B cell (primary cell): ENCODE measurements at regions not wholly inside any gene's neighbourhood (a gene's known extent, or its start where the extent isn't known, plus 50 kb on each side); places are given as distances from the start of the nearest gene placed in this dataset.

ENCODE experiments used
- ATAC-seq: fragments of 200-7000 bp; cut with Tn5 transposase; one replicate; pipeline ENCODE4 v1.10.0; 2021; ENCODE audit warnings: low read depth, mild to moderate bottlenecking, moderate number of reproducible peaks, moderate library complexity
- CTCF ChIA-PET: fragments of 350-600 bp; sonication (Branson Sonifier 250); formaldehyde crosslinking; loops from one replicate; lab custom pipeline; 2021; ENCODE audit warnings: antibody characterized with exemption, inconsistent platforms; lab: Charles Lee
- POLR2A ChIA-PET: fragments of 350-600 bp; sonication (Branson Sonifier 250); formaldehyde crosslinking; loops from one replicate; lab custom pipeline; 2021; ENCODE audit warnings: antibody characterized with exemption; lab: Charles Lee
- DNase-seq: peaks from one replicate; pipeline ENCODE4 v3.0.0; 2013
- H2AFZ ChIP-seq: 2 replicates; pipeline ENCODE4 v1.6.1; 2012; ENCODE audit warnings: mild to moderate bottlenecking, low read depth, low read length; ENCODE audit not compliant: insufficient read depth, poor library complexity, severe bottlenecking
- H3K27ac ChIP-seq, 2 donors: 1 replicate in 1 of 2; 2 replicates in 1 of 2; pipeline ENCODE4 v1.5.1; 2012 to 2013; ENCODE audit warnings: low read length in 2 of 2, mild to moderate bottlenecking in 2 of 2, moderate library complexity in 1 of 2
- H3K27me3 ChIP-seq, 4 experiments: fragments of 200-600 bp in 1 of 4; sonication (generic) in 1 of 4; replicated peaks in 1 of 4; 1 replicate in 2 of 4; 2 replicates in 2 of 4; pipeline versions ENCODE4 v1.6.1 to v1.7.0; 2013 to 2016; ENCODE audit warnings: low read length in 3 of 4, mild to moderate bottlenecking in 2 of 4, mixed read lengths in 1 of 4, moderate library complexity in 1 of 4; ENCODE audit not compliant: insufficient read depth in 4 of 4, control insufficient read depth in 3 of 4; ENCODE audit errors: control extremely low read depth in 1 of 4
- H3K36me3 ChIP-seq, 2 experiments: replicated peaks in 1 of 2; 1 replicate in 1 of 2; 2 replicates in 1 of 2; pipeline versions ENCODE4 v1.6.1 to v1.7.1; 2013; ENCODE audit warnings: low read length in 1 of 2; ENCODE audit not compliant: insufficient read depth in 2 of 2, control insufficient read depth in 1 of 2; ENCODE audit errors: control extremely low read depth in 1 of 2, extremely low read depth in 1 of 2
- H3K4me1 ChIP-seq, 2 donors: fragments of 200-600 bp in 1 of 2; sonication (generic) in 1 of 2; 1 replicate in 1 of 2; 2 replicates in 1 of 2; pipeline versions ENCODE4 v1.5.1 to v1.6.1; 2013 to 2017; ENCODE audit warnings: low read length in 2 of 2; ENCODE audit not compliant: control insufficient read depth in 2 of 2, insufficient read depth in 2 of 2
- H3K4me2 ChIP-seq: replicated peaks from 2 replicates; pipeline ENCODE3; 2012; ENCODE audit warnings: mild to moderate bottlenecking, low read depth, low read length; ENCODE audit not compliant: poor library complexity, severe bottlenecking
- H3K4me3 ChIP-seq, 5 experiments: fragments of 200-600 bp in 1 of 5; sonication (generic) in 1 of 5; 1 replicate in 3 of 5; 2 replicates in 2 of 5; pipeline versions ENCODE4 v1.5.1 to v1.7.0; 2011 to 2016; ENCODE audit warnings: low read length in 4 of 5, mild to moderate bottlenecking in 4 of 5, low read depth in 2 of 5, control low read depth in 1 of 5, moderate library complexity in 1 of 5; ENCODE audit not compliant: insufficient read depth in 1 of 5; ENCODE audit errors: control extremely low read depth in 1 of 5, extremely low read depth in 1 of 5
- H3K79me2 ChIP-seq: fragments of 200-600 bp; sonication (generic); one replicate; pipeline ENCODE4 v1.6.0; 2016; ENCODE audit warnings: low read length; ENCODE audit not compliant: control insufficient read depth, insufficient read depth
- H3K9ac ChIP-seq: fragments of 200-600 bp; sonication (generic); 2 replicates; pipeline ENCODE4 v1.6.1; 2017; ENCODE audit warnings: mild to moderate bottlenecking, low read length, moderate library complexity
- H3K9me3 ChIP-seq, 3 donors: one replicate each; pipeline versions ENCODE4 v1.6.1 to v1.7.1; 2013; ENCODE audit warnings: low read length in 2 of 3; ENCODE audit not compliant: control insufficient read depth in 2 of 3, insufficient read depth in 1 of 3; ENCODE audit errors: control extremely low read depth in 1 of 3
- H4K20me1 ChIP-seq: 2 replicates; pipeline ENCODE4 v1.6.0; 2012; ENCODE audit warnings: mild to moderate bottlenecking, low read length; ENCODE audit not compliant: insufficient read depth, control insufficient read depth, poor library complexity, severe bottlenecking
- H3K27ac Mint-ChIP-seq: one replicate; pipeline ENCODE4 v1.8.0; 2021; ENCODE audit warnings: mixed read lengths
- H3K27me3 Mint-ChIP-seq: one replicate; pipeline ENCODE4 v1.8.0; 2021; ENCODE audit warnings: mixed read lengths
- H3K4me1 Mint-ChIP-seq: one replicate; pipeline ENCODE4 v1.8.0; 2021; ENCODE audit warnings: mixed read lengths
- H3K4me3 Mint-ChIP-seq: one replicate; pipeline ENCODE4 v1.8.0; 2021; ENCODE audit warnings: mixed read lengths
- H3K9me3 Mint-ChIP-seq: one replicate; pipeline ENCODE4 v1.8.0; 2022; ENCODE audit warnings: mixed read lengths; ENCODE audit not compliant: insufficient read depth
- EZH2 ChIP-seq: IDR thresholded peaks from 2 replicates; pipeline ENCODE4 v1.6.1; 2012; ENCODE audit warnings: borderline replicate concordance, low read depth, mild to moderate bottlenecking, moderate library complexity, low read length; ENCODE audit not compliant: insufficient read depth, poor library complexity, severe bottlenecking
- WGBS: methylation state at CpG from one replicate; pipeline ENCODE4 v1.1.5; 2013; ENCODE audit warnings: missing lambda C conversion rate; ENCODE audit not compliant: insufficient coverage; 5-methylcytosine and 5-hydroxymethylcytosine counted together
- intact Hi-C: fragments of 100-400 bp; cut with micrococcal nuclease; formaldehyde crosslinking; loops from one replicate; pipeline ENCODE4 v1.10.0; 2022
- TF ChIP-seq, protein P1 (sequence below): fragments of 200-600 bp; IDR thresholded peaks from one replicate; pipeline ENCODE4 v1.8.0; 2022; ENCODE audit warnings: antibody characterized with exemption, mild to moderate bottlenecking

DNA sequence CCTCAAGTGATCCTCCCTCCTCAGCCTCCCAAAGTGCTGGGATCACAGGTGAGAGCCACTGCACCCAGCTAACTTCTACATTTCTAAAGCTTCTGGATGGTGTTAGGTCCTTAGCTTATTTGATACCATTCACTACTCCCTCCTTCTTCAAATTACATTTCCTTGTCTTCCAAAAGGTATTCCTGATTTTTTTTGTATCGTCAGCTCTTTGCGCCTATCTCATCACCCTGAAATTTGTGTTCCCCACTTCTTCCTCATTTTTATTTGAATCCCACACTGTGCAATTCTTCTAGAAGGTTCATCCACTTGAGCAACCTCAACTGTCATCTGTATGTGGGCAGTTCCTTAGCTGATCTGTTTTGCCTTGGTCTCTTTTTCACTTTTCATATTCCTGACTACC is 241.8 kb upstream of the RGS6 start:
- Mint-ChIP-seq H3K4me3 (no peak overlapping the region), H3K27ac (no peak overlapping the region), H3K9me3 (no peaks in the 10 kb centered on the region), H3K4me1 (no peaks in the 10 kb centered on the region), H3K27me3 (no peaks in the 10 kb centered on the region)
- ATAC-seq: no peak
- peaks cover 2 to 64% of the 10 kb centered on the region in 2 experiments for H3K36me3 ChIP-seq
- H3K27me3 ChIP-seq: no peaks in the 10 kb centered on the region
- TF ChIP-seq EZH2: no peak
- TF ChIP-seq, protein P1, sequence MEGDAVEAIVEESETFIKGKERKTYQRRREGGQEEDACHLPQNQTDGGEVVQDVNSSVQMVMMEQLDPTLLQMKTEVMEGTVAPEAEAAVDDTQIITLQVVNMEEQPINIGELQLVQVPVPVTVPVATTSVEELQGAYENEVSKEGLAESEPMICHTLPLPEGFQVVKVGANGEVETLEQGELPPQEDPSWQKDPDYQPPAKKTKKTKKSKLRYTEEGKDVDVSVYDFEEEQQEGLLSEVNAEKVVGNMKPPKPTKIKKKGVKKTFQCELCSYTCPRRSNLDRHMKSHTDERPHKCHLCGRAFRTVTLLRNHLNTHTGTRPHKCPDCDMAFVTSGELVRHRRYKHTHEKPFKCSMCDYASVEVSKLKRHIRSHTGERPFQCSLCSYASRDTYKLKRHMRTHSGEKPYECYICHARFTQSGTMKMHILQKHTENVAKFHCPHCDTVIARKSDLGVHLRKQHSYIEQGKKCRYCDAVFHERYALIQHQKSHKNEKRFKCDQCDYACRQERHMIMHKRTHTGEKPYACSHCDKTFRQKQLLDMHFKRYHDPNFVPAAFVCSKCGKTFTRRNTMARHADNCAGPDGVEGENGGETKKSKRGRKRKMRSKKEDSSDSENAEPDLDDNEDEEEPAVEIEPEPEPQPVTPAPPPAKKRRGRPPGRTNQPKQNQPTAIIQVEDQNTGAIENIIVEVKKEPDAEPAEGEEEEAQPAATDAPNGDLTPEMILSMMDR: no peak
- 100% methylated on average over 2 of the region's 2 CpGs for WGBS
- no peak for DNase-seq
- intact Hi-C loops: no loop called here
- no peaks in the 10 kb centered on the region for H3K9me3 ChIP-seq
- H3K27ac ChIP-seq: no peak overlapping the region
- no peaks in the 10 kb centered on the region for H3K4me1 ChIP-seq
- H3K9ac ChIP-seq: no peak overlapping the region
- H3K4me2 ChIP-seq: no peak overlapping the region
- CTCF ChIA-PET: interaction anchor here (1.0 to 1.9 kb wide), 4 partner anchors 63 to 587 kb away, joined by 4 to 6 read pairs (median 4); no protein-coding TSS in a partner anchor
- no peak overlapping the region for H3K4me3 ChIP-seq
- POLR2A ChIA-PET: interaction anchor here (0.6 kb wide), 1 partner anchor 10 kb away, joined by 10 read pairs; no protein-coding TSS in a partner anchor
- H4K20me1 ChIP-seq: peaks cover 10% of the 10 kb centered on the region
- H2AFZ ChIP-seq: no peak overlapping the region
- H3K79me2 ChIP-seq: no peaks in the 10 kb centered on the region

DNA sequence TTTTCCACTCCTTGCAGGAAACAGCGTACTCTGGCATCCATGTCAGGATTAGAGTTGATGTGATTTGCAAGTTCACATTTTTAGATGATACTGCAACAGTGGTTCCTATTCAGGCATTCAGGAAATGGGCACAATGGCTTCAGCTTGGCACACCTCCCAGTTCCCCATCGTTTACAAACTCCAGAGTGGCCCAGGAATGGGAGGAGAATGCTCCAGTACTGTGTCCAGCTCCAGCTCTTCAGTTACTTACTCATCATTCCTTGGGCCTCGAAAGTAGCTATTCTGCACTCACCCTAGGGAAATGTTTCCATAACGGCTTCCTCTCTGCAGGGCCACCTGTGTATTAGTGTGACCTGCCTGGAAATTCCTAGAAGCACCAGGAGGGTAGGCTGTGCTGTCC is 239.7 kb upstream of the RGS6 start:
- TF ChIP-seq EZH2: no peak
- TF ChIP-seq, protein P1: no peak
- POLR2A ChIA-PET: no interaction called here
- Histone ChIP-seq H3K9me3 (no peaks in the 10 kb centered on the region), H3K27ac (no peak overlapping the region), H3K9ac (no peak overlapping the region), H3K27me3 (no peaks in the 10 kb centered on the region), H3K36me3 (peaks cover 0 to 61% of the 10 kb centered on the region in 2 experiments), H4K20me1 (peaks cover 10% of the 10 kb centered on the region), H2AFZ (no peak overlapping the region), H3K4me1 (no peaks in the 10 kb centered on the region), H3K79me2 (no peaks in the 10 kb centered on the region), H3K4me3 (no peak overlapping the region), H3K4me2 (no peak overlapping the region)
- H3K4me3 Mint-ChIP-seq: no peak overlapping the region
- H3K4me1 Mint-ChIP-seq: no peaks in the 10 kb centered on the region
- H3K27me3 Mint-ChIP-seq: no peaks in the 10 kb centered on the region
- 91% methylated on average over 4 of the region's 4 CpGs for WGBS
- intact Hi-C loops: no loop called here
- ATAC-seq (no peak), DNase-seq (no peak)
- no peak overlapping the region for H3K27ac Mint-ChIP-seq
- H3K9me3 Mint-ChIP-seq: no peaks in the 10 kb centered on the region
- CTCF ChIA-PET: no interaction called here
